Medulla oblongata (tissue), 1 donor: ENCODE measurements at regions not wholly inside any gene's neighbourhood (a gene's known extent, or its start where the extent isn't known, plus 50 kb on each side); places are given as distances from the start of the nearest gene placed in this dataset.

ENCODE experiments used
- DNase-seq: peaks from one replicate; pipeline ENCODE4 v3.0.0-alpha.2; 2015; ENCODE audit errors: extremely low spot score

GRCh38 chr10:33126742-33127141 lies 168.7 kb upstream of the ITGB1 start:
- DNase-seq: no peak

- DNase-seq: no peak
These were observed 167.8 kb upstream of the ITGB1 start for GRCh38 chr10:33125522-33126517.

- DNase-seq: no peak
These were observed 167.1 kb upstream of the ITGB1 start for GRCh38 chr10:33125111-33125510.

GRCh38 chr10:33123680-33124079 lies 165.7 kb upstream of the ITGB1 start:
- no peak for DNase-seq

- no peak for DNase-seq
These were observed 164.2 kb upstream of the ITGB1 start for GRCh38 chr10:33122014-33122809.

- no peak for DNase-seq
These were observed 162.7 kb upstream of the ITGB1 start for GRCh38 chr10:33120700-33121099.

- no peak for DNase-seq
These were observed 162.2 kb upstream of the ITGB1 start for GRCh38 chr10:33120275-33120674.

GRCh38 chr10:33117816-33118215 lies 159.8 kb upstream of the ITGB1 start:
- DNase-seq: no peak

- DNase-seq: no peak
These were observed 159.2 kb upstream of the ITGB1 start for GRCh38 chr10:33117230-33117629.

GRCh38 chr10:33115738-33116719 lies 158.0 kb upstream of the ITGB1 start:
- DNase-seq: peak; percentile 60

- no peak for DNase-seq
These were observed 156.5 kb upstream of the ITGB1 start for GRCh38 chr10:33114451-33114952.

- no peak for DNase-seq
These were observed 155.4 kb upstream of the ITGB1 start for GRCh38 chr10:33113466-33113865.

- no peak for DNase-seq
These were observed 154.9 kb upstream of the ITGB1 start for GRCh38 chr10:33112831-33113455.

- DNase-seq: no peak
These were observed 153.5 kb upstream of the ITGB1 start for GRCh38 chr10:33111488-33112051.

GRCh38 chr10:33109788-33110469 lies 151.9 kb upstream of the ITGB1 start:
- no peak for DNase-seq

GRCh38 chr10:33109384-33109783 lies 151.4 kb upstream of the ITGB1 start:
- no peak for DNase-seq

GRCh38 chr10:33107953-33108352 lies 149.9 kb upstream of the ITGB1 start:
- DNase-seq: no peak

- no peak for DNase-seq
These were observed 148.7 kb upstream of the ITGB1 start for GRCh38 chr10:33106767-33107166.

GRCh38 chr10:33103863-33104379 lies 145.9 kb upstream of the ITGB1 start:
- DNase-seq: no peak

GRCh38 chr10:33102071-33102470 lies 144.0 kb upstream of the ITGB1 start:
- DNase-seq: no peak
